Testis (tissue), 2 donors: ENCODE measurements at regions not wholly inside any gene's neighbourhood (a gene's known extent, or its start where the extent isn't known, plus 50 kb on each side); places are given as distances from the start of the nearest gene placed in this dataset.

Experiments
- DNase-seq: peaks from one replicate; pipeline ENCODE4 v3.0.0-alpha.2; 2019
- H3K27ac ChIP-seq, 2 donors: fragments of 200-600 bp; sonication (generic); one replicate each; pipeline ENCODE4 v1.5.1; 2019
- H3K27me3 ChIP-seq: fragments of 200-600 bp; sonication (generic); one replicate; pipeline ENCODE4 v1.5.1; 2019
- H3K36me3 ChIP-seq: fragments of 200-600 bp; sonication (generic); one replicate; pipeline ENCODE4 v1.5.1; 2017; ENCODE audit warnings: low read depth; ENCODE audit errors: missing control alignments
- H3K4me1 ChIP-seq: fragments of 200-600 bp; sonication (generic); one replicate; pipeline ENCODE4 v1.5.1; 2019
- H3K4me3 ChIP-seq, 2 donors: fragments of 200-600 bp; sonication (generic); one replicate each; pipeline ENCODE4 v1.5.1; 2017 to 2019
- H3K9me3 ChIP-seq: fragments of 200-600 bp; sonication (generic); one replicate; pipeline ENCODE4 v1.5.1; 2017
- CTCF ChIP-seq, 3 experiments: fragments of 450-650 bp in 2 of 3; fragments of 200-600 bp in 1 of 3; sonication (generic) in 1 of 3; IDR thresholded peaks; one replicate each; pipeline ENCODE4 v1.5.1; 2016 to 2019; ENCODE audit warnings: antibody characterized with exemption in 3 of 3, mild to moderate bottlenecking in 2 of 3, moderate library complexity in 1 of 3
- POLR2A ChIP-seq: fragments of 450-650 bp; IDR thresholded peaks from one replicate; pipeline ENCODE4 v1.6.1; 2017; ENCODE audit warnings: antibody characterized with exemption, mild to moderate bottlenecking, moderate library complexity
- WGBS, 2 donors: methylation state at CpG; one replicate each; pipeline ENCODE4 v1.1.5; 2018; 5-methylcytosine and 5-hydroxymethylcytosine counted together
- intact Hi-C: fragments of 100-400 bp; cut with DNase I; formaldehyde crosslinking; loops from one replicate; pipeline ENCODE4 v1.15.1; 2023; ENCODE audit warnings: low total_unique reads

DNA sequence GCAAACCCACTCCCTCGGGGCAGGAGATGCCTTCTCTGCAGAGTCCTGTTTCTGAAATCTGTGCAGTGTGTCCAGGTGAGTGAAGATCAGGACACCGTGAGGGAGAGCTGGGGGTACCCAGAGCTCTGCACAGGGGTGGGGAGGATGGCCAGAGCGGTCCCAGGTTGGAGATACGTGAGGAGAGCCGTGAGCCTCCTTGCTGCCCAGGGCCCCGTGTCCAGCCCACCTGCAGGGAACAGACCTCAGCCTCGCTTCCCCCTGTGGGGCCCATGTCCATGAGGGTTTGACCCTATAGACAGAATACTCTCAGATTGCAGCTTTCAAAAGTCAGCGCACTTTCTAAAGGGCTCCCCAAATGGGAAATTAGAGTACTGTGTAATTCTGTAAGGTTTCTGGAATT lies 66.5 kb upstream of the EN2 start:
- intact Hi-C loops = no loop called here
- H3K27me3 ChIP-seq = no peaks in the 10 kb centered on the region
- DNase-seq = no peak
- no peak overlapping the region for H3K4me3 ChIP-seq
- no peaks in the 10 kb centered on the region for H3K36me3 ChIP-seq
- no peaks in the 10 kb centered on the region for H3K9me3 ChIP-seq
- no peaks in the 10 kb centered on the region for H3K4me1 ChIP-seq
- no peak overlapping the region for H3K27ac ChIP-seq
- TF ChIP-seq CTCF (IDR thresholded peaks at IDR 0.05) (no peak), POLR2A (no peak)
- WGBS, 2 donors = 82 to 85% methylated on average over 3 to 8 of the region's 8 CpGs

DNA sequence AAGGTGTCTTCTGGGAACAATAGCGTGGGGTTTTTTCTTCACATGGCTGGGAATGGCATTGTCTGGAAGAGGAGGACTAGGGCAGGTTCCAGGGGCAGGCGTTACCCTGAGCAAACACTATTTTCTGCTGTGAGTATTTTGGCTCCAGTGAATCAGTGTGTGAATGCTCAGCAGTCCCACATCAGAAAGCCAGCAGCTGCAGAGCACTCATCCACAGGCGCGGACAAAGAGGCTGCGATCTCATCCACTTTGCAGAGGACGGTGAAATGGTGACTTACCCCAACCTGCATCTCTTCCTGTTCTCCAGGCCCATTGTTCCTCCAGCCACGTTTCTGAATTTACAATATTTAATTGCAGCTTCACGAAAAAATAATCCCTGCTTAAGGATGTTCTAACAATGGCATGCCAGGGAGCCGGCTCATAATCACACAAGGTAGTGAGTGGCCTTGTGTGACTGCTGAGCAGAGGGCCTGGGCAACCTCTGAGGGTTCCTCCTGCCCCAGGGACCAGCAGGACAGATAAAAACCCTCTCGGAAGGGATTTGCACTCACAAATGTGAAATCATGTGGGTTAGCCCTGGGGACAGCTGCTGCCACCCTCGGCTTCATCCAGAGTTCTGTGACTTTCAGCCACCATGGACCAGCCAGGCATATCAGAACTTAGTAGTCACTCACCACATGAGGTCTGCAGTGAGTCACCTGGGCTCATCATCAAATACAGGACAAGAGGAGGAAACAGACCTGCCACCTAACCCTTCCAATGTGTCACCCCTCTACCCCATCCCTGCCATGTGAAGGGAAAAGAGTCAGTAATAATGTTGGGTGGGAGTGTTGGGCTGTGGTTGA lies 65.0 kb upstream of the EN2 start:
- Histone ChIP-seq H3K4me1 (no peaks in the 10 kb centered on the region), H3K36me3 (no peaks in the 10 kb centered on the region), H3K27me3 (no peaks in the 10 kb centered on the region), H3K9me3 (no peaks in the 10 kb centered on the region), H3K27ac (no peak overlapping the region), H3K4me3 (no peak overlapping the region)
- TF ChIP-seq CTCF (IDR thresholded peaks at IDR 0.05) (no peak), POLR2A (no peak)
- WGBS, 2 donors = 78 to 89% methylated on average over 11 of the region's 11 CpGs
- intact Hi-C loops = no loop called here
- no peak for DNase-seq

DNA sequence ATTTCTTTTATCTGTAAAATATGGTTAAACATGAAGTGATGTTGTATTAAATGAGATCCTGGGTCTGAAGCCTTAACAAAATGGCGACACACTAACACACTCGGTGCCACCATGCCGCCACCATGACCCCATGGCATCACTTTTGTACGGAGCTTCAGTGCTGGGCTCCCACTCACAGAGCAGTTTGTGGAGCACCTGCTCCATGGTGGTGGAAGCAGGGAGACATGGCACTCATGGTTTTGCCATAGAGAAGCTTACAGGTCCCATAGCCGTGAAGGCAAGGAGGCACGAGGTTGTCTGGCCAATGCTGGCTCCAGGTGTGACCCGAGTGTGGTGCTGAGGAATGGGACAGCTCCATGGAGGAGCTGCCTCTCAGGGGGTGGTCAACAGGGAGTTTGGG lies 63.5 kb upstream of the EN2 start:
- no peak for DNase-seq
- 95 to 100% methylated on average over 6 to 7 of the region's 7 CpGs for WGBS, 2 donors
- no peak overlapping the region for H3K4me3 ChIP-seq
- no peak for TF ChIP-seq POLR2A
- no peak for TF ChIP-seq CTCF (IDR thresholded peaks at IDR 0.05)
- intact Hi-C loops = no loop called here
- no peaks in the 10 kb centered on the region for H3K4me1 ChIP-seq
- H3K27me3 ChIP-seq = no peaks in the 10 kb centered on the region
- no peaks in the 10 kb centered on the region for H3K9me3 ChIP-seq
- no peaks in the 10 kb centered on the region for H3K36me3 ChIP-seq
- H3K27ac ChIP-seq = no peak overlapping the region

DNA sequence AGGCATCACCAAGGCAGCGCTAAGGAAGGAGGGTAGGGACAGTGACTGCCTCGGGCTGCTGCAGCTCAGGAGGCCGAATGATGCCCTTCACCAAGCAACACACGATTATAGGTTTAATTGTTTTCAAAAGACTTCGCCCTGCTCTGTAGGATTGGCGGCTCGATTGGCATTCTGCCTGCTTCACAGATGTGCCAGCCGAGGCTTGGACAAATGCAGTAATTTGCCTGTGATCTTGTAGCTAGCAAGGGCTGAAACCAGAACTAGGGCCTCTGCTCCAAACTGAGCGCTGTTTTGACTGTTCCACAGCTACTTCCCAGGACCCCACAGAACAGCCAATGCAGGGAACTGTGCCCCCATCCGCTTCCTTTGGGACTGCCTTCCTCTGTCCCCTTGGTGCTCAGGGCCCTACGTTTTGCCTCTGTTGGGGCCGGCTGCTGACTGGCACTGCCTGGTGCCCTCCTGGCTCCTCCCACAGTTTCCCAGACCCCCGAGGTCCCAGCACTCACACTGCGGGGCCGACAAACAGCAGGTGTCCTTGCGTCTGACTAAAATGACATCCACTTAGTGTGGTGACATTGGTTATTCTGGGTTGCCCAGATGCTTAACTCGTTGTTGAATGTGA lies 62.6 kb upstream of the EN2 start:
- Histone ChIP-seq H3K9me3 (no peaks in the 10 kb centered on the region), H3K27ac (no peak overlapping the region), H3K4me3 (no peak overlapping the region), H3K36me3 (no peaks in the 10 kb centered on the region), H3K4me1 (no peaks in the 10 kb centered on the region), H3K27me3 (no peaks in the 10 kb centered on the region)
- no peak for DNase-seq
- intact Hi-C loops = no loop called here
- 69% methylated on average over 16 to 17 of the region's 17 CpGs for WGBS, 2 donors
- TF ChIP-seq CTCF (IDR thresholded peaks at IDR 0.05) = no peak
- TF ChIP-seq POLR2A = no peak
